ENCODE measurements at regions not wholly inside any gene's neighbourhood (a gene's known extent, or its start where the extent isn't known, plus 50 kb on each side); places are given as distances from the start of the nearest gene placed in this dataset.

- H3K9ac ChIP-seq (ENCODE audit: low read depth, low read length), result no peak overlapping the region
- H3K4me1 ChIP-seq (ENCODE audit: insufficient read depth, low read length), result peaks cover 8% of the 10 kb centered on the region
- H3K36me3 ChIP-seq (ENCODE audit: insufficient read depth, low read length), result no peaks in the 10 kb centered on the region
- H3K9me3 ChIP-seq (ENCODE audit: control insufficient read depth, insufficient read depth, low read length), result no peaks in the 10 kb centered on the region
Observed at GRCh38 chr11:127056338-127056971, 55.9 kb upstream of the KIRREL3 start.

DNA sequence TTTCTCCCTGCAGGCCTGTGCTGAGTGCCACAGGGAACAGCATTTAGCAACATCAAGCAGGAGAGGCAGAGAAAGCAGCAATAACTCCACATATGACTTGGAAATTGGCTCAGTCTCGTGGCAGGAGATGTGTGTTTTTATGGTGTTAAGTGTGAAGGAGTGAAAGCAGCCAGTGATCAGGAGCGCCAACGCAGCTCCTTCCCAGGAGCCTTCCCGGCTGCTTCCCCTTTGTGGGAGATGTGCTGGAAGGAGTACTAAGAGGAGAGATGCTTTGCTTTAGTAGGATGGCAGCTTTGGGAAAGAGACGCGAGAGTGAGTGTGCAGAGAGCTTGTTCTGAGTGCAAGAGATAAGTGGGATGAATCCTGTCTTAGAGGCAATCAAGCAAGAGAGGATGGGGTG, 54.7 kb upstream of the KIRREL3 start:
- H3K9ac ChIP-seq (ENCODE audit: low read depth, low read length), result no peak overlapping the region
- no peaks in the 10 kb centered on the region for H3K9me3 ChIP-seq (ENCODE audit: control insufficient read depth, insufficient read depth, low read length)
- H3K4me1 ChIP-seq (ENCODE audit: insufficient read depth, low read length), result peaks cover 8% of the 10 kb centered on the region
- no peaks in the 10 kb centered on the region for H3K36me3 ChIP-seq (ENCODE audit: insufficient read depth, low read length)

DNA sequence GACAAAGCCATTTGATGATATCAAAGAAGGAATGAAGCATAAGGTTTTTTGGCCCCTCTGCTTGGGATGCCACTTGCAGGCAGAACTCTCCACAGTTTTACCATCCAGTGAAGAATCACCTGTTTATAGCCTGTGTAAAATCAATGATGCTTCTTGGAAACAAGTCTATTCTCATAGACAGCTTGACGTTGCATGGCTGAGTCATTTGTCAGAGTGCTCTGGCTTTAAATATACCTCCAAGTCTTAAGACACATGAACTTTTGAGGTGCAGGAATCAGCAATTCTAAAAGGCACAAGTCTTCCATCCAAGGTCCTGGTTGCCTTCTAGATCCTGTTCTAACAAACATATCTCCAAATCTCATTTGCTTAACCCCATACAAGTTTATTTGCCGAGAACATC, 53.6 kb upstream of the KIRREL3 start:
- peaks cover 8% of the 10 kb centered on the region for H3K4me1 ChIP-seq (ENCODE audit: insufficient read depth, low read length)
- no peaks in the 10 kb centered on the region for H3K36me3 ChIP-seq (ENCODE audit: insufficient read depth, low read length)
- no peak overlapping the region for H3K9ac ChIP-seq (ENCODE audit: low read depth, low read length)
- no peaks in the 10 kb centered on the region for H3K9me3 ChIP-seq (ENCODE audit: control insufficient read depth, insufficient read depth, low read length)

GRCh38 chr11:127052404-127052803, 51.8 kb upstream of the KIRREL3 start:
- Histone ChIP-seq H3K9ac (ENCODE audit: low read depth, low read length) (no peak overlapping the region), H3K4me1 (ENCODE audit: insufficient read depth, low read length) (peaks cover 8% of the 10 kb centered on the region), H3K9me3 (ENCODE audit: control insufficient read depth, insufficient read depth, low read length) (no peaks in the 10 kb centered on the region), H3K36me3 (ENCODE audit: insufficient read depth, low read length) (no peaks in the 10 kb centered on the region)

Measured in ES-I3 (cell line).